ENCODE measurements at regions not wholly inside any gene's neighbourhood (a gene's known extent, or its start where the extent isn't known, plus 50 kb on each side); places are given as distances from the start of the nearest gene placed in this dataset.
"Not testable (repeated sequence)": the region's sequence is repeated elsewhere in the genome, so short reads cannot be mapped to it uniquely, and the experiment has no call there.

- intact Hi-C loops (cut with DNase I; ENCODE audit: low total_unique reads): no loop called here
- peaks cover 0 to under 1% of the 10 kb centered on the region in 2 donors for H3K9me3 ChIP-seq
- no peak for DNase-seq (ENCODE audit: low spot score in 2 of 2)
- no peaks in the 10 kb centered on the region for H3K36me3 ChIP-seq
- no peaks in the 10 kb centered on the region for H3K27me3 ChIP-seq
- no peak overlapping the region for H3K27ac ChIP-seq
- H3K4me3 ChIP-seq: no peak overlapping the region
- TF ChIP-seq POLR2A (IDR thresholded peaks at IDR 0.05) (no peak), POLR2AphosphoS5 (IDR thresholded peaks at IDR 0.05) (no peak), CTCF (IDR thresholded peaks at IDR 0.05) (no peak)
- H3K4me1 ChIP-seq: no peaks in the 10 kb centered on the region
These were observed 300.1 kb upstream of the STXBP6 start for GRCh38 chr14:25350021-25350420.

GRCh38 chr14:25349269-25349668, 299.3 kb upstream of the STXBP6 start:
- DNase-seq (ENCODE audit: low spot score in 2 of 2): no peak
- H3K4me1 ChIP-seq: no peaks in the 10 kb centered on the region
- TF ChIP-seq POLR2AphosphoS5 (IDR thresholded peaks at IDR 0.05) (no peak), POLR2A (IDR thresholded peaks at IDR 0.05) (no peak), CTCF (IDR thresholded peaks at IDR 0.05) (no peak)
- H3K9me3 ChIP-seq: peaks cover 0 to 8% of the 10 kb centered on the region in 2 donors
- no peak overlapping the region for H3K27ac ChIP-seq
- H3K4me3 ChIP-seq: no peak overlapping the region
- H3K27me3 ChIP-seq: no peaks in the 10 kb centered on the region
- H3K36me3 ChIP-seq: no peaks in the 10 kb centered on the region
- intact Hi-C loops (cut with DNase I; ENCODE audit: low total_unique reads): no loop called here

GRCh38 chr14:25340882-25341281, 290.9 kb upstream of the STXBP6 start:
- no peaks in the 10 kb centered on the region for H3K36me3 ChIP-seq
- DNase-seq (ENCODE audit: low spot score in 2 of 2): no peak
- no peaks in the 10 kb centered on the region for H3K4me1 ChIP-seq
- TF ChIP-seq POLR2AphosphoS5 (IDR thresholded peaks at IDR 0.05) (no peak), CTCF (IDR thresholded peaks at IDR 0.05) (no peak), POLR2A (IDR thresholded peaks at IDR 0.05) (no peak)
- H3K27me3 ChIP-seq: no peaks in the 10 kb centered on the region
- no peak overlapping the region for H3K4me3 ChIP-seq
- no peak overlapping the region for H3K27ac ChIP-seq
- H3K9me3 ChIP-seq: peaks cover 11 to 26% of the 10 kb centered on the region in 2 donors
- intact Hi-C loops (cut with DNase I; ENCODE audit: low total_unique reads): no loop called here

- Histone ChIP-seq H3K36me3 (no peaks in the 10 kb centered on the region), H3K27ac (no peak overlapping the region), H3K9me3 (no peaks in the 10 kb centered on the region), H3K27me3 (no peaks in the 10 kb centered on the region), H3K4me1 (no peaks in the 10 kb centered on the region), H3K4me3 (no peak overlapping the region)
- TF ChIP-seq POLR2A (IDR thresholded peaks at IDR 0.05) (no peak), CTCF (IDR thresholded peaks at IDR 0.05) (no peak), POLR2AphosphoS5 (IDR thresholded peaks at IDR 0.05) (no peak)
- intact Hi-C loops (cut with DNase I; ENCODE audit: low total_unique reads): no loop called here
- no peak for DNase-seq (ENCODE audit: low spot score in 2 of 2)
These were observed 272.8 kb upstream of the STXBP6 start for GRCh38 chr14:25322784-25323183.

GRCh38 chr14:25316007-25316406, 266.1 kb upstream of the STXBP6 start:
- DNase-seq (ENCODE audit: low spot score in 2 of 2); H3K4me1 ChIP-seq; intact Hi-C loops (cut with DNase I; ENCODE audit: low total_unique reads); H3K27ac ChIP-seq; H3K27me3 ChIP-seq; H3K9me3 ChIP-seq; H3K4me3 ChIP-seq; H3K36me3 ChIP-seq: not testable (repeated sequence)

GRCh38 chr14:25308244-25308643, 258.3 kb upstream of the STXBP6 start:
- H3K36me3 ChIP-seq: no peaks in the 10 kb centered on the region
- intact Hi-C loops (cut with DNase I; ENCODE audit: low total_unique reads): no loop called here
- DNase-seq (ENCODE audit: low spot score in 2 of 2): no peak
- no peaks in the 10 kb centered on the region for H3K27me3 ChIP-seq
- no peak overlapping the region for H3K4me3 ChIP-seq
- no peaks in the 10 kb centered on the region for H3K4me1 ChIP-seq
- no peaks in the 10 kb centered on the region for H3K9me3 ChIP-seq
- no peak overlapping the region for H3K27ac ChIP-seq
- no peak for TF ChIP-seq POLR2A (IDR thresholded peaks at IDR 0.05)
- TF ChIP-seq CTCF (IDR thresholded peaks at IDR 0.05): peak in 1 of 3 donors; percentile 9
- no peak for TF ChIP-seq POLR2AphosphoS5 (IDR thresholded peaks at IDR 0.05)

All from breast epithelium (tissue), 4 donors.